Astrocyte (in vitro differentiated cells and primary cell): ENCODE measurements at regions not wholly inside any gene's neighbourhood (a gene's known extent, or its start where the extent isn't known, plus 50 kb on each side); places are given as distances from the start of the nearest gene placed in this dataset.

ENCODE experiments used
- DNase-seq: peaks from one replicate; pipeline ENCODE4 v3.0.0-alpha.2; 2010; ENCODE audit warnings: low read depth
- FAIRE-seq: peaks from 2 replicates; lab custom pipeline; 2011; peaks lifted over from hg19 to GRCh38; lab: Jason Lieb, UNC
- H2AFZ ChIP-seq: 2 replicates; pipeline ENCODE4 v1.6.0; 2012; ENCODE audit warnings: low read depth, low read length, inconsistent platforms
- H3K27ac ChIP-seq: 2 replicates; pipeline ENCODE4 v1.5.1; 2011; ENCODE audit warnings: low read depth, low read length, inconsistent platforms
- H3K27me3 ChIP-seq: 2 replicates; pipeline ENCODE4 v1.6.0; 2011; ENCODE audit warnings: low read length, inconsistent platforms; ENCODE audit not compliant: insufficient read depth
- H3K36me3 ChIP-seq: 2 replicates; pipeline ENCODE4 v1.5.1; 2011; ENCODE audit warnings: low read length, inconsistent platforms; ENCODE audit not compliant: insufficient read depth
- H3K4me1 ChIP-seq: 2 replicates; pipeline ENCODE4 v1.5.1; 2011; ENCODE audit warnings: low read length, inconsistent platforms; ENCODE audit not compliant: insufficient read depth
- H3K4me2 ChIP-seq: 2 replicates; pipeline ENCODE4 v1.6.0; 2012; ENCODE audit warnings: low read length, inconsistent platforms
- H3K4me3 ChIP-seq: 2 replicates; pipeline ENCODE4 v1.5.1; 2011; ENCODE audit warnings: low read depth, mild to moderate bottlenecking, low read length, inconsistent platforms; ENCODE audit not compliant: insufficient read depth
- H3K79me2 ChIP-seq: 2 replicates; pipeline ENCODE4 v1.6.0; 2012; ENCODE audit warnings: mild to moderate bottlenecking, low read length, inconsistent platforms; ENCODE audit not compliant: insufficient read depth
- H3K9ac ChIP-seq: 2 replicates; pipeline ENCODE4 v1.6.0; 2012; ENCODE audit warnings: mild to moderate bottlenecking, low read length, inconsistent platforms
- H3K9me3 ChIP-seq: 2 replicates; pipeline ENCODE4 v1.5.1; 2012; ENCODE audit warnings: low read depth, mild to moderate bottlenecking, low read length, inconsistent platforms; ENCODE audit not compliant: insufficient read depth
- H4K20me1 ChIP-seq: 2 replicates; pipeline ENCODE4 v1.6.0; 2012; ENCODE audit warnings: low read length, inconsistent platforms; ENCODE audit not compliant: insufficient read depth
- H3K27ac Mint-ChIP-seq: one replicate; pipeline ENCODE4 v1.8.0; 2021; ENCODE audit warnings: mild to moderate bottlenecking, mixed read lengths; ENCODE audit not compliant: unreplicated experiment
- H3K27me3 Mint-ChIP-seq: one replicate; pipeline ENCODE4 v1.8.0; 2021; ENCODE audit warnings: low read depth, mixed read lengths; ENCODE audit not compliant: unreplicated experiment
- H3K36me3 Mint-ChIP-seq: one replicate; pipeline ENCODE4 v1.8.0; 2021; ENCODE audit warnings: low read depth, mixed read lengths; ENCODE audit not compliant: unreplicated experiment
- H3K4me1 Mint-ChIP-seq: one replicate; pipeline ENCODE4 v1.8.0; 2021; ENCODE audit warnings: low read depth, mixed read lengths; ENCODE audit not compliant: unreplicated experiment
- H3K4me3 Mint-ChIP-seq: one replicate; pipeline ENCODE4 v1.8.0; 2021; ENCODE audit warnings: mild to moderate bottlenecking, moderate library complexity, mixed read lengths; ENCODE audit not compliant: unreplicated experiment
- H3K9me3 Mint-ChIP-seq: one replicate; pipeline ENCODE4 v1.8.0; 2021; ENCODE audit warnings: mild to moderate bottlenecking, mixed read lengths; ENCODE audit not compliant: unreplicated experiment
- CTCF ChIP-seq: IDR thresholded peaks from 2 replicates; pipeline ENCODE4 v1.5.1; 2011; ENCODE audit warnings: low read depth, mild to moderate bottlenecking, inconsistent platforms, low read length, moderate library complexity; ENCODE audit not compliant: insufficient read depth
- EZH2 ChIP-seq: IDR thresholded peaks from 2 replicates; pipeline ENCODE4 v1.6.1; 2012; ENCODE audit warnings: mild to moderate bottlenecking, low read length, inconsistent platforms; ENCODE audit not compliant: insufficient read depth

GRCh38 chr18:25434745-25435144 is 82.8 kb upstream of the ZNF521 start:
- H3K4me3 ChIP-seq, result no peak overlapping the region
- no peak overlapping the region for H3K9ac ChIP-seq
- no peaks in the 10 kb centered on the region for H3K4me1 ChIP-seq
- H3K79me2 ChIP-seq, result no peaks in the 10 kb centered on the region
- H3K36me3 ChIP-seq, result no peaks in the 10 kb centered on the region
- H2AFZ ChIP-seq, result no peak overlapping the region
- no peak overlapping the region for H3K4me3 Mint-ChIP-seq
- no peak overlapping the region for H3K4me2 ChIP-seq
- H3K9me3 ChIP-seq, result no peaks in the 10 kb centered on the region
- H3K27ac Mint-ChIP-seq, result no peak overlapping the region
- no peaks in the 10 kb centered on the region for H3K27me3 ChIP-seq
- no peaks in the 10 kb centered on the region for H3K9me3 Mint-ChIP-seq
- no peak overlapping the region for H3K27ac ChIP-seq
- peaks cover 1% of the 10 kb centered on the region for H3K4me1 Mint-ChIP-seq
- H4K20me1 ChIP-seq, result no peaks in the 10 kb centered on the region
- no peaks in the 10 kb centered on the region for H3K36me3 Mint-ChIP-seq
- no peaks in the 10 kb centered on the region for H3K27me3 Mint-ChIP-seq
- TF ChIP-seq CTCF (no peak), EZH2 (no peak)
- FAIRE-seq, result no peak
- DNase-seq, result no peak

DNA sequence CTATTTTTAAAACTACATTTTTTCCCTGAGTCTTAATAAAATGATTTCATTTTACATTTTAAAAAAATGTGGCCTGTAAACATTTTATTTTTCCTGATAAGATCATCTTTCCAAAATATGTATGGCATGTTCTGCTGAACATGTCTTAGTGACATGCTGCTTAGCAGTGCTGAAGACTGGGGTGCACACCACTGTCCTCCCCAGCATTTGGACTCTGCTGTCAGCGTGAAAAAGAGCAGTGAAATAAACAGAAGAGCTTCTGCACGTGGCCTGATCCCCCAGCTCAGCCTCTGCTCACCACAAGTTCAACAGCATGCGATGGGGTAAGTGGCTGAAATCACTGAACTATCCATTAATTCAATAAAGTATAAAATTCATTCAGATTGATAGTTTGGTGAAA is 81.6 kb upstream of the ZNF521 start:
- Histone ChIP-seq H3K4me2 (no peak overlapping the region), H3K4me1 (no peaks in the 10 kb centered on the region), H3K27ac (no peak overlapping the region), H3K4me3 (no peak overlapping the region), H3K9me3 (no peaks in the 10 kb centered on the region), H4K20me1 (no peaks in the 10 kb centered on the region), H3K9ac (no peak overlapping the region), H2AFZ (no peak overlapping the region), H3K79me2 (no peaks in the 10 kb centered on the region), H3K36me3 (no peaks in the 10 kb centered on the region), H3K27me3 (no peaks in the 10 kb centered on the region)
- Mint-ChIP-seq H3K27me3 (no peaks in the 10 kb centered on the region), H3K4me3 (no peak overlapping the region), H3K4me1 (peaks cover 1% of the 10 kb centered on the region), H3K36me3 (no peaks in the 10 kb centered on the region), H3K9me3 (no peaks in the 10 kb centered on the region), H3K27ac (no peak overlapping the region)
- DNase-seq (no peak), FAIRE-seq (no peak)
- TF ChIP-seq EZH2, result no peak

DNA sequence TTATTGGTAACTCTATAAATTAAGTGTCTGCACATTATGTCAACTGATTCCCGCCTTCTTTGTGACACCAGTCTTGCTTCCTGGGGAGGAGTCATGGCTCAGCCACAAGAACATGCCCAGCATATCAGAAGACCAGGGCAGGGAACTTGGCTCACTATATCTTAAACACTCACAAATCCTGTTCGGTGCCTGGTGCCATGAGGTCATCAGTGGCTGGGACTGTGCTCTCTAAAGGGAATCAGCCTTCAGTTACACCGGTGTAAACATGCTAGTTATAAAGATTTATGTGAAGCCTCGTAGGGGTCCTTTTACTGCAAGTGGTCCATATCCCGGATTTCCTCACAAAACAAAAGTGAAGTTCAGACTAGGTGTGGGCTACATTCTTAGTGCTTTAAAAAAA is 73.1 kb upstream of the ZNF521 start:
- no peaks in the 10 kb centered on the region for H3K36me3 ChIP-seq
- H3K9ac ChIP-seq, result no peak overlapping the region
- Mint-ChIP-seq H3K4me1 (no peaks in the 10 kb centered on the region), H3K4me3 (no peak overlapping the region), H3K27me3 (no peaks in the 10 kb centered on the region), H3K27ac (no peak overlapping the region), H3K36me3 (no peaks in the 10 kb centered on the region), H3K9me3 (no peaks in the 10 kb centered on the region)
- no peak overlapping the region for H2AFZ ChIP-seq
- H4K20me1 ChIP-seq, result no peaks in the 10 kb centered on the region
- no peaks in the 10 kb centered on the region for H3K4me1 ChIP-seq
- no peaks in the 10 kb centered on the region for H3K27me3 ChIP-seq
- H3K27ac ChIP-seq, result no peak overlapping the region
- DNase-seq (no peak), FAIRE-seq (no peak)
- H3K4me3 ChIP-seq, result no peak overlapping the region
- no peaks in the 10 kb centered on the region for H3K9me3 ChIP-seq
- no peak for TF ChIP-seq EZH2
- no peak for TF ChIP-seq CTCF
- no peak overlapping the region for H3K4me2 ChIP-seq
- H3K79me2 ChIP-seq, result no peaks in the 10 kb centered on the region
